ENCODE measurements at regions not wholly inside any gene's neighbourhood (a gene's known extent, or its start where the extent isn't known, plus 50 kb on each side); places are given as distances from the start of the nearest gene placed in this dataset.
A peak's percentile ranks its signal among the peaks of the same experiment; 100 is the strongest.

DNA sequence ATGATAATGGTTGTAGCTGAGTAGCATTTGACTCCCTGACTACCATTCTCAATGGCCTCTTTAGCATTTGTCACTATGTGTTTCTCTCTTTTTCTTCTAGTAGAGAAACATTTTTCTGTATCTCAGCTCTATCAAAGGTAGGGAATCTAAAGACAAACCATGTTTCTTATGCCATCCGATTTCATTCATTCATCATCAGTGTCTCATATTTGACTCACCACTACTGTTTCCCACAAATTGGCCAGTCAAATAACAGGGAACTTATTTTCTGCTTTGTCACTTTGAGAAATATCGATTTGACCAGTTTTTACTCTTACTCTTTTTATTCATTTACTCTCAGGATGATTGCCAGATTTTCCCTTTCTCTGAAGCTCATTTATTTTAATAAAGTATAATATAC, 282.3 kb downstream of the TMEM167A start:
- DNase-seq (ENCODE audit: missing footprints): no peak
- no peak for ATAC-seq
- intact Hi-C loops (cut with DNase I): loop anchor here (10.0 kb wide), 1 partner anchor 140 kb away; no protein-coding TSS in a partner anchor

DNA sequence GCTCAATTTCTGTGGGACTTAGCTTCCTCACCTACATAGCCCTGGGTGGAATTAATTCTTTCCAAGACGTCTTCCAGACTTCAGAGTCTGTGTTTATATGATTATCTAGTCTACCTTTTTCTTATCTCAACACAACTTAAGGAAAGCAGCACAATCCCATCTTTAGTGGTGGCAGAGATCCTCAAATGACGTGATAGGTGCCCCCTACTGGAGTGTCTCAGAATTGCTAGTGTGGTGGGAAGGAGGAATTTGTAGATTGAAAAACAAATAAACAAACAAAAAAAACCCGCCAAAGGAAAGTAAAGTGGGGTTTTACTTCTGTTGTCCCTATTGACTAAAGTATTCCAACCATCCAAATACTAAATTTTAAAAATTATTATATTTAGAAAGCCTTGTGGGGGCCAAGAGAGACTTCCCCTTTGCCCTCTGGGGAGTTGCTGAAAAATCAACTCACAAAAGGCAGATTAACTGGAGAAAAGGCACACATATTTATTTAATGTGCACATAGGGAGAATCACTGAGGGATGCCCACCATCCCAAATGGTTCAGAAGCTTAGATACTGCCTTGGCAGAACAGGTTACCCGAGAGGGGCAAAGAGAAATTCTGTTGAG, 283.3 kb downstream of the TMEM167A start:
- ATAC-seq: no peak
- intact Hi-C loops (cut with DNase I): loop anchor here (2.0 to 10.0 kb wide), 2 partner anchors 139 to 441 kb away; no protein-coding TSS in a partner anchor
- DNase-seq (ENCODE audit: missing footprints): no peak

DNA sequence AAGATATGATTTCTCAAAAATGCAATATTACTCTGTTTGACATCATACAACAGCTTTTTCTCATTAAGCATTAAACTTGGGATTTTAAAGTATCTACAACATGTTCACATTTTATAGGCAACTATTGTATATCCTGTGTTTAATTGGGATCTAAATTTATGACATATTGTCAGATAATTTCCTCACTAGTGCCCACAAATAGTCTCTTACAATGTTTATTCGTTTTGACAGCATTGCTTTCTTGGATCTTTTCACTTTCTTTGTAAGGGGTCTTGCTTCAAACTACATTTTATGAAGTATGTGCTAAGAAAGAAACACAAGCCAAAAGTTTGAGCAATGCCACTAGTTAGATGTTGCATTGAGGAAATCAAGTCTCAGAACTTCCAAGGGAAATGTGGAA, 285.1 kb downstream of the TMEM167A start:
- DNase-seq (ENCODE audit: missing footprints) (no peak), ATAC-seq (no peak)
- intact Hi-C loops (cut with DNase I): loop anchor here (2.0 to 10.0 kb wide), 2 partner anchors 137 to 439 kb away; no protein-coding TSS in a partner anchor

DNA sequence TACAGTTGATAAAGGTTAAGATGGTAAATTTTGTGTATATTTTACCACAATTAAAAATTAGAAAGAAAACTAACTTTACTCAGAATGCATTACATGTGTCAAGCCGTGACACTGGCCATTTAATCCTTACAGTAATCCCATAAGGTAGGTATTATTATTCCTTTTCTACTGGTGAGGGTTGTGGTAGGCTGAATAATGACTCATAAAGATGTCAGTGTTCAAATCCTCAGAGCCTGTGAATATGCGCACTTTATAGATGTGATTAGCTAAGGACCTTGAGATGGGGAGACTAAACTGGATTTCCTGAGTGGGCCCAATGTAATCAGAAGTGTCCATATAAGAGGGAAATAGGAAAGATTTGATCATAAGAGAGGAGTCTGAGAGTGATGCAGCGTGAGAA, 288.1 kb downstream of the TMEM167A start:
- DNase-seq (ENCODE audit: missing footprints) (no peak), ATAC-seq (no peak)
- intact Hi-C loops (cut with DNase I): no loop called here

DNA sequence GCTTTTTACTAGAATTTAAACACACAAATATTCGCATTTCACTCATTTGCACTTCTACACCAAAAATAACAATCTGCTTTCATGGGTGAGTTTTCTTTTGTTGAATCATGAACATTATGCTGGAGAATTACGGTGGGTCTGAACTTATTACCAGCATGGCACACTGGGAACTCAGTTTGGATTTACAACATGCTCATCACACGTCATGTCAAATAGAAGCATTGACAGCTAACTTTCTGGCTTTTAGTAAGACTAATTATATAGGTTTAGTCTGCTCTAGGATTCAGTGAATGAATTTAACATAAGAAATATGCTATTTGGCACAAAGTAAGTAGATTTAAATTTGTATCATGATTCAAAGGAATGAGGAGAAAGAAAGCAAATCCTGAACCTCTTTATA, 290.4 kb downstream of the TMEM167A start:
- intact Hi-C loops (cut with DNase I): no loop called here
- ATAC-seq (no peak), DNase-seq (ENCODE audit: missing footprints) (no peak)

DNA sequence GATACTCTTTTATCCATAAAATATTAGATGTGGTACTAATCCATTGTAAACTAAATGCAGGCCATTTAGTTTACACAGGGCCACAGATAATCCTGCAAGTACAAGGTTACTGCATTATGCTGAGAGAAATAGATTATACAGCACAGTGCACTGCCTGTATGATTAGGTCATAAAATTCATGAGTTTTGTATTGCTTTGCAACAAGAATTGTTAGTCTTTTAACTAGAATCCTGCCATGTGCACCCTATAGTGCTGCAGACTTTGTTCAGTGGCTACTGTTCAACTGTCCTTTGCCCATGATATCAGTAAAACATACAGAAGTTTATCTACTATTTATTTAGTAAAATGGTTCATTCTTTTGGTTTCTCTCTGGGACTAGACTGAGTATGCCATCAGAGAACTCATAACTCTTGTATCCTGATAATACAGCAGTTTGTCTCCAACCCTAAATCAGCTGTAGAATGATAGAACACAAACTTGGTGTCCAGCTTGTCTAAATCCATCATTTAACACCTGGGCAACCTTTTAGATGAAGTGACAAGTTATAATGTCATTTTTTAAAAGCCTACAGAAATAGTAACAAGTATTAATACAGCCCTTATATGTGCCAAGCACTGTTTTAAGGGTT, 291.2 kb downstream of the TMEM167A start:
- ATAC-seq (no peak), DNase-seq (ENCODE audit: missing footprints) (no peak)
- intact Hi-C loops (cut with DNase I): no loop called here

DNA sequence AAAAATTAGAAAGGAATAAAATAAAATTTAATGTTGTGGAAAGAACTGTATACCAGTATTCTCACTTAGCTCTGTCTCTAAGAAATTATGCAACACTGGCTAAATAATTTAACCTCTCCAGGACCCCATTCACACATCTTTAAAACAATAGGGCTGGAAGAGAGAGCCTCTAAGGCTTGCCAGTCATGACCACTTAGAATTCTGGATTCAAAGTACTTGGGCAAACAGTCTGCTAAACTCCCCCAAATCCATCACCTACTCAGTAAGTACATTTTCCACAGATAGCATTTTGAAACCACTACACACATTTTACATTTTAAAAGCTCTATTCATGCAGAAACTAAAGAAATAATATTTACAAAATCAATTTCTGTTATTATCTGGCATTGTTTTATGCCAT, 291.7 kb downstream of the TMEM167A start:
- no peak for DNase-seq (ENCODE audit: missing footprints)
- intact Hi-C loops (cut with DNase I): no loop called here
- no peak for ATAC-seq

DNA sequence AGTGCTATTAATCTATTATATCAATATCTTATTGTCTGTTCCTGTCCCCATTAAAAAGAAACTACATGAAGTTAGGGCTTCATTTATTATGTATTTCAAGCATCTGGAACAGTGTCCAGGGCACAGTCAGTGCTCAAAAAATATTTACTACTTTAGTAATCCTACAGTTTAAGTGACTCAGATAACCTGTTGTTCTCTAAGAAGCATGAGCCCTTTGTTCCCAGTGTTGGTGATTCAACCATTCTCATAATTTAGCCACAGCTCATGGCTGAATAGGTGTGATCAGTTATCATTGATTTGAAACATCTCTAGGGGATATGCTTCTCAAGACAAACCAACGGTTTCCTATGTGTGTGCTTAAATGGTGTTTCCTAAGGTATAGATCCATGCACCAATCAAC, 292.7 kb downstream of the TMEM167A start:
- intact Hi-C loops (cut with DNase I): no loop called here
- ATAC-seq (no peak), DNase-seq (ENCODE audit: missing footprints) (no peak)

DNA sequence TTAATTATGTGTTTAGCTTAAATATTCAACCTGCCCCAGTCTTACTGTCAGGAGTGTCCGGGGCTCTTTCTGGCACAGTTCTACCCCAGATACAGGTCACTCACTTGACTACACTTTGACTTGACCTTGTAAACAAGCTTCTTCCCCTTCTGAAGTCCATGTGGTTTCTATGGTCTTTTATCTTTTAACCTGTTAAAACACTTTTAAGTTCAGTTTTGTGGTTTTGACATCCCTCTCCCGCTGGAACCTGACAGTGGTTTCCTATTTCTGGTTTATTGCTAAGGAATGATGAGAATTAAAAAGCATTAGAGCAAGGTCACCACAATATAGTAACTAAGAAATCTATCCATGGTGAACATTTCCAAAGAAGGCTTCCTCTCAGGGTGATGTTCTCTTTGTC, 300.1 kb downstream of the TMEM167A start:
- intact Hi-C loops (cut with DNase I): no loop called here
- DNase-seq (ENCODE audit: missing footprints) (no peak), ATAC-seq (no peak)

DNA sequence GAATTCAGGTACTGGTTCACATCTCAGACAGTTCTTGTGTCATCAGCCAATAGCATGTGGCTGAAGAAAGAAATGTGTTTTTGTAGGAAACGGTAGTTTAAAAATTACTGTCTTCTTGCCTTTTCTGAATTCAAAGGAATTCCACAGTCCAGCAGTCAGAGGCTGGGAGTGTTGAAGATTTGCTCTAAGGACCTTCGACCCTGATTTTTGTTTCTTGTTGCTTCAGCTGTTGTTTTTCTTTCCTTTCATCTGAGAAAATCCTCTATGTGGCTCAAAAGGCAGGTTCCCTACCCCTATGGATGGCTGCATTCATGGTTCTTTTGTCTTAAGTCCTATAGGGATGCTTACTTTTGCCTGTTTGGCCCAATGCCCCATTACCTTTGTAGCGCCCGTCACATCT, 304.9 kb downstream of the TMEM167A start:
- intact Hi-C loops (cut with DNase I): no loop called here
- DNase-seq (ENCODE audit: missing footprints) (no peak), ATAC-seq (no peak)

DNA sequence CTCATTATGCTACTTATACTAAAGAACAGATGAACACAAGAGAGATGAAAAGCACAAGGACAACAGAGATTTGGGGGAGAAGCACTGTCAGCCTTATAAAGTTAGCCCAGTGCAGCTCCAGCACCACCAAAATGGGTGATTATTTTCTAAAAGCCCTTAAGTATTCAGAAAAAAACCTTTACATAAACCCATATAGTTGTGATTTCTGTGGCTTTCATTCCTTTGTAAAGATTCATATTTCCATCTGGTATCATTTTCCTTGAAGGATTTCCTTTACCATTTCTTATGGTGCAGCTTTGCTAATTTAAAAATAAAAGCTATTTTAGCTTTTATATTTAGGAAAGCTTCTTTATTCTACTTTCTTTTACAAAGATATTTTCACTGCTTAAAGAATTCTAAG, 311.0 kb downstream of the TMEM167A start:
- ATAC-seq: no peak
- no peak for DNase-seq (ENCODE audit: missing footprints)
- intact Hi-C loops (cut with DNase I): no loop called here

DNA sequence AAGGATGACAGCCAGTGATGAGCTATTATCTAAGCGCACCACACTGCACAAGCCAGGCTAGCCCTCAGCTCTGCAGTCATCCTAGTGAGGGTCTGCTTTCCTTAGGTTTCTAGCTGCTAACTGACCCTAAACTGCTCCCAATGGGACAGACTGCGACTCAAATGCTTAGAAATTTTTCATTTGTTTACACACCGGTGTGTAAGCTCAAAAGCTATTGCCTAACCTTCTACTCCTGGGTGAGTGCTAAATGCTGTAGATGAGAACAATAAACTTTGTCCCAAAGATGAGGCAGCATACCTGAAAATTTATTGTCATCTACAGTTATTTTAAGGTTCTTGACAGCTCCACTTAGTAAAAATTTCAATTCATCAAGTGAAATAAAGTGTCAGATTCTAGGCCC, 311.4 kb downstream of the TMEM167A start:
- intact Hi-C loops (cut with DNase I): no loop called here
- DNase-seq (ENCODE audit: missing footprints) (no peak), ATAC-seq (no peak)

DNA sequence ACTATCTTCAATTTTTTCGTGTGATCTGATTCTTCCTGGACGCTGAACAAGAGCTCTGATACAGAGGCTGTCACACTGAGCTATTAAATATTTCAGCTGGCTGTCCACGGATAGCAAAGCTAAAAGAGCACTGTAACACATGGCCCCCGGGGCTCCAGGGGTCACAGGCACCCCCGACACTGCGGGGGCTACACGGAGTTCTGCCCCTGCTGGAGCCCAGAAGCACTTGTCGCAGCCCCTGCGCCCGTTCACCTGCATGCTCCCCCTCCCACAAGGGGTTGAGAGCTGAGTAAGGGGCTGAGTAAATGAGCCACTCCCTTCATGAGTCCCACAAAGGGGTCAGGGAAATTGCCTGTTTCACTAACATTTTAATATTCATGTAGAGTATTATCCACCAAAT, 316.3 kb downstream of the TMEM167A start:
- DNase-seq (ENCODE audit: missing footprints) (no peak), ATAC-seq (no peak)
- intact Hi-C loops (cut with DNase I): no loop called here

DNA sequence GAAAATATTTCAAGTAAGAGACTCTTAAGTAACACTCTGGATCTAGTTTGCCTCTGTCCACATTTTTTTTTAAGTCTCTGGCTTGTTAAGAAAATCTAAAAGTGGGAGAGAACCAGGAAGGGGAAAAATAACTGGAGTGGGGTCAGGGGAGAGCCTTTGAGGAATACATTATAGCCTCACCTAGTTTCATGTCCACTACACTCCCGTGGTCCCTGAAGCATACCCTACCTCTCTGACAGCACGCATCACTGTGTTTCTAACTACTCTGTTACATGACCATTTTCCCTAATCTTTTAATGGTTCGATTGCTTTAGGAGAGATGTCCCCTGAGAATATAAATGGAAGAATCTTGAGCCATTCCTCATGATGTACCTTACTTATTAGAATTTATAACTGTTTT, 318.3 kb downstream of the TMEM167A start:
- DNase-seq (ENCODE audit: missing footprints) (no peak), ATAC-seq (no peak)
- intact Hi-C loops (cut with DNase I): no loop called here

DNA sequence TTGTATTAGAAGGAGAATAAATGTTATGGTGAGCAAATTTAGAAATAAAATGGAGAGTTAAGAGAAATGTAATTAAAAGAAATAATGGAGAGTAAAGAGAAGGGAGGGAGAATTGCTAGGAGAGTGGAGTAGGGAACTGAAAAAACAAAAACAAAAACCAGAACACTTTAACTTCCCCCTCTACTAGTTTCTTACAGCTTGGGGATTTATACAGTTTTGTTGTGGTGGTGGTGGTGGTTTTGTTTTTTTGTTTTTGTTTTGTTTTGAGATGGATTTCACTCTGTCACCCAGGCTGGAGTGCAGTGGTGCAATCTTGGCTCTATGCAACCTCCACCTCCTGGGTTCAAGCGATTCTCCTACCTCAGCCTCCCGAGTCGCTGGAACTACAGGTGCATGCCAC, 322.4 kb downstream of the TMEM167A start:
- no peak for DNase-seq (ENCODE audit: missing footprints)

DNA sequence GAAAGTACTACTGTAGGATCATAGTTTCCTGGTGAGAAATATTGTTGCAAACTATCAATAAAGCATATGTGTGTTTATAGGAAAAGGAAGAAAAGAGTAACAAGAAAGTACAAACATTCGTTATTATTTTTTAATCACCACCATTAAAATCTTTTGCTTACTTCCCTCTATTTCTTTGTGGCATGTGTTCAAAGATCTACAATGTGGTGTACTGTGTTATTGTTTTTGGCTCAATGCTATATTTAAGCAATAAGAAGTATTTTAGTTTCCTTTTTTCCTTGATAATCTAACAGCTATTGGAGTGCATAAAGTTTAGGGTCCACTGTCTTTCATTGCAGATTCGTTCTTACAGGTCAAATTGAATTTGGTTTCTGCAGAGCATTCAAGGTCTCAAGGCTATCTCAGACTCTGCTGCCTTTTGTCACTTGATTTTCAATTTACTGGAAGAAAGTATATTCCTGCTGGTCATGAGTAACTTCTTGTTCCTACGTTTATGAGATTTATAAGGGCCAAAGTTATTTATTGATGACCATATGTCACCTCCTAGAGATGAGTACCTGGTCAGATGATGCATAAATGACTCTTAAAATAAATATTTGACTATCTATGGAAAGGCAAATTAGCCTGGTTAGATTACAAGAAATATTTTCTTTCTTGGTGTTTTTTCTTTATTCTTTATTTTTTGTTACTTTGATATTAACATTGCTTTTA, 323.0 kb downstream of the TMEM167A start:
- DNase-seq (ENCODE audit: missing footprints): no peak
- ATAC-seq: no peak
- intact Hi-C loops (cut with DNase I): no loop called here

More for the DNA sequence above, 322.4 kb downstream of the TMEM167A start:
- ATAC-seq: no peak
- intact Hi-C loops (cut with DNase I): no loop called here

DNA sequence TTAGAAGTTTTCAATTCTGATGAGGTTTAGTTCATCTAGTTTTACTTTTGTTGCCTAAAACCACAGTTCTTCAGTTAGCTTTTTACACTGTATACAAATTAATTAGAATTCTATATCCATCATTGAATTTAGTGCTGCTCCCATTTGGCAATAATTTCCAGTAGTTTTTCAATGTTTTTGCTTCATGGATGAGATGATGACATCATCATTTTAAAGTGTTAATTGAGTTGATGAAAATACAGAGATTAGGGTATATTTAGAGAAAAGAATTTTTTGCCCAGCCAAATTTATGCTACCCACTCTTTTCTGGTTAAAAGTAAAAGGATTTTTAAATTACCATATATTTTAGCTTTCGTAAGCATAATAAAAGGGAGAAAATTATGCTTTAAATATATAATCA, 323.8 kb downstream of the TMEM167A start:
- ATAC-seq: no peak
- intact Hi-C loops (cut with DNase I): no loop called here
- no peak for DNase-seq (ENCODE audit: missing footprints)

DNA sequence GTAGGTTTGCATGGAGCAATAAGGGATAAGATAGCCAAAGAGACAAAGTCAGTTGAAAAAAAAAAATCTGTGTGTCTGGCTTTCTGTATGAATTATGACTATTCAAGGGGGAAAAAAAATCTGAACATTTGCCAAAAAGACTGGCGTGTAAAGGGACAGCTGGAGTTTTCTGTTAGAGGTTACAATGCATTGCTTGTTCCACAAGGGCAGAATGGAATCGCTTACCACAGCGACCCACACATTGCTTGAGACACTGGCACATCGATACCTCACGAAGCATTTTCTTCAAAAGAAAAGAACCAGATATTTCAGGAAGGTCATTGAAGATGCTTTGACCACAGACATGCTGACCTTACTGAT, 327.8 kb downstream of the TMEM167A start:
- ATAC-seq: peak; percentile 68
- intact Hi-C loops (cut with DNase I): no loop called here
- no peak for DNase-seq (ENCODE audit: missing footprints)

DNA sequence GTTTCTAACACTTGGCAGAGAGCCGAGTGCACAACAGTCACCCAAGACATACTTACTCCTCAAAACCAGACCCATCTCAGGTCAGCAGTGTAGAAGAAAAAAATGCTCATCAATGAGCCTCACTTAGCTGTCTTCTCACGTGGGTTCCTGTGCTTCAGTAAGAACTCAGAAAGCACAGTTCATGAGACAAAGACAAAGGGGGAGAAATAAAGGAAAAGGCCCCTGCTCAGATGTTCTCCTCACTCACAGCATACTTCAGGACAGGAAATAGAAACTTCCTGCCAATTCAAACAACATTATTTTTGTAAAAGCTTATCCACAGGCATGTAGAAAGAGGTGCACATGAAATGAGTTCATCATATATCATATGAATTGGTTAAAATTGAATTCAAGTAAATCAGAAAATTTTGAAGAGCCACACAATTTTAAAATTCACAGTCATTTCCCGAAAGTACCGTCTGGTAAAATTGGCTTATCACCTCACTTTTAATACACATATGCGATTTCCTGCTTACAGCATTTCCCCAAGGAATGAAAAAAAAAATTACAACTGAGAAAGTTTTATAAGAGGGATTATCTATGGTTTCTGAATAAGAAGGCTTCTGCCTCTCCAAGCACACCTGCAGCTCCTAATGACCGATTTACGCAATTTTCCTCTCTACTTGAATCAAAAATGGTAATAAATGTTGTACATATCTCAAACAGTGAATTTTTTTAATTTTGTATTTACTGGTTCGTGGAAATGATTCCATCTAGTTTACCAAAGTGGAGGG, 328.3 kb downstream of the TMEM167A start:
- no peak for ATAC-seq
- intact Hi-C loops (cut with DNase I): no loop called here
- no peak for DNase-seq (ENCODE audit: missing footprints)

DNA sequence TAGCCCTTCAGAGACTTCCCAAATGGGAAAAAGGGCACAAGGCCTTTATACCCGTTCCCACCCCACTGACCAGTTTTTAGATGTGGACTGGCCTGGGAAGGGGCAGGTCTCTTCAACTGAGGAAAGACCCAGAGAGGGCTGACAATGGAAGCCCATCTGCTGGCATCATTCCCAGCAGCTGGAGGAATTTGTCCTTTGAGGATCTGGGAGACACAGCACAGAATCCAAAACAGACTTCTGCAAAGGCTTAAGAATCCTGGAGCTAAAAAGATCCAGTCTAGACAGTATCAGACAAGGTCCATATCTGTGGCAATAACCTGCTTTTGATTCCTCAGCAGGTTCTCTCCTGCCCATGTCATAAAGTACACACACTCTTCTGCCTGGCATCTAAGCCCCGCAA, 329.2 kb downstream of the TMEM167A start:
- DNase-seq (ENCODE audit: missing footprints) (no peak), ATAC-seq (no peak)
- intact Hi-C loops (cut with DNase I): no loop called here
